Daoy (cell line): ENCODE measurements at regions not wholly inside any gene's neighbourhood (a gene's known extent, or its start where the extent isn't known, plus 50 kb on each side); places are given as distances from the start of the nearest gene placed in this dataset.
"Not testable (repeated sequence)": the region's sequence is repeated elsewhere in the genome, so short reads cannot be mapped to it uniquely, and the experiment has no call there.

ENCODE experiments used
- DNase-seq: peaks from one replicate; pipeline ENCODE4 v3.0.0-alpha.2; 2015; ENCODE audit warnings: low read depth

DNA sequence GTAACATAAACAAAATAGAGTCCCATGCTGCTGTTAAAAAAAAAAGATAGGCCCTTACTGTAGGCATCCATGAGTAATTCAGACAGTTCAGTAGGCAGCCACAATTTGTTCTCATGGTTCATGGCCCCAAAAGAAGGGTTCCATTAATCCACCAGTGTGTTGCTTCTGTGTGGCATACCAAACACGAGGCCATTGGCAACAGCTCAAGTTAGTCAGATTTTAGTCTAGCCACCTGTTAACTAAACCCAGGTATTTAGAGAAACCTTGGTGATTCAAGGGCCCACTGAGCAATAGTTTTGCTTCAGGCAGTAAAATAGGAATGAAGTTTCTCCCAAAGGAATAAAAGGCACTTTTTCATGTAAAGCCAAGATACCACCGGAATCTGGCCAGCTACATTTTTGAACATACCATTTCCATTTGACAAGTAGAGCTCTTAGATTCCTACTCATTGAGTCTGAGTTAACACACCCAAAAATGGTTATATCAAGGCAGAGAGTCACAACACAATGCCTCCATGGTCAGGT is 80.1 kb upstream of the SRD5A2 start:
- DNase-seq = no peak

DNA sequence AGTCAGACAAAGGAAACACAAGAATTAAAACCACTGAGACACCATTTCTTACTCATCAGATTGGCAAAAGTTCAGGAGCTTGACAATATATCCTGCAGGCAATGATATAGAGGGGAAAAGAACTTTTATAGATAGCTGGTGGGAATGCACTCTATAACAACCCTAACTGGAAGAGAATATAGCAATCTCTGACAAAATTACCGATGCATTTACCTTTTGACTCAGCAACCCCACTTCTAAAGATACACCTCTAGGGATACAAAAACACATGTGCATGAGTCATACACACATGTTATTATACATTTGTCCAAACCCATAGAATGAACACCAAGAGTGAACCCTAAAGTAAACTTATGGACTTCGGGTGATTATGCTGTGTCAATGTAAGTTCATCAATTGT is 79.4 kb upstream of the SRD5A2 start:
- DNase-seq = no peak

DNA sequence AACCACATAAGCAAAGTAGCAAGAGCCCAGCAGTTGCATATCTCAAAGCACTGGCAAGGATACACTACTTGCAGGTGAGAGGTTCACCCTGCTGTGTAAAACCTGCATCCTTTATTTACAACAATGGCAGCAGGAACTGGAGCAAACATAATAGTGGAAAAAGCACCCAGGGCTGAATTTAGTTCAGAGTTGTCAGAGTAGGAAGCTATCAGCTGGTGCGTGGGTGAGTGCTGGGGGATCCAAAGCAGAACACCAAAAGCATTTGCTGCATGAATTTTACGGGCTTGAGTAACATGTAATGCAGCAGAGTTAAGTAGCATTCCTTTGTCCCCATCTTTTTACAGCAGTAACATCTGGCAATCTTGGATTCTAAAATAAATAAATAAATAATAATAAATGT is 73.5 kb upstream of the SRD5A2 start:
- DNase-seq = no peak

DNA sequence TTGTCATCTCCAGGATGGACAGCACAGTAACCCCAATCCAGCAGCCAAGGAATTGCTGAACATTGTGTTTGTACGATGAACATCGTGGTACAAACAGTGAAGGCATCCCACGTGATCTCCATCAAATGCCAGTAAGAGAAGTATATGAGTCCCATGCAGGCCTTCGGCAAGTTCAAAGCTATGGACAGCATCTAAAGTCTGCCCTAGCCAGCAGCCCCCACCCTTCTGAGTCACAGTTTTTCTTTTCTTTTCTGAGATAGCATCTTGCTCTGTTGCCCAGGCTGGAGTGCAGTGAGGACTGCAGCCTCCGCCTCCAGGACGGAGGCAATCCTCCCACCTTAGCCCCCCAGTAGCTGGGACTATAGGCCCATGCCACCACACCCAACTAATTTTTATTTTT is 71.0 kb upstream of the SRD5A2 start:
- DNase-seq = no peak

DNA sequence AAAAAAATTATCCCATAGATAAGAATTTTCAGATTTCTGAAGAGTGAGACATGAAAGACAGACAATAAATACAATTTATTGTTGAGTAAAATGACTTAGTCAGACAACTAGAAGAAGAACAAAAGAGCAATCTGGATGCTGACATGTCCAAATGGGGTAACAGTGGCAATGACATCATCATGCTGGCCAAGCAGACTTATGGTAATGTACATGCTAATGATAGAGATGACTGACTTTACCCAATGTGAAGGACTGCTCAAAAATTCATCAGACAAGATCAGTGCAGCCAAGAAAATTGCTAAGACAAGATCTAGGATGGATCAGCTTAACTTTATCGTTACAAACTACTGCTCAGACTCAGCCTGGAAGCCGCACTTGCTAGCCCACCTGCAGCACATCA is 70.5 kb upstream of the SRD5A2 start:
- no peak for DNase-seq

DNA sequence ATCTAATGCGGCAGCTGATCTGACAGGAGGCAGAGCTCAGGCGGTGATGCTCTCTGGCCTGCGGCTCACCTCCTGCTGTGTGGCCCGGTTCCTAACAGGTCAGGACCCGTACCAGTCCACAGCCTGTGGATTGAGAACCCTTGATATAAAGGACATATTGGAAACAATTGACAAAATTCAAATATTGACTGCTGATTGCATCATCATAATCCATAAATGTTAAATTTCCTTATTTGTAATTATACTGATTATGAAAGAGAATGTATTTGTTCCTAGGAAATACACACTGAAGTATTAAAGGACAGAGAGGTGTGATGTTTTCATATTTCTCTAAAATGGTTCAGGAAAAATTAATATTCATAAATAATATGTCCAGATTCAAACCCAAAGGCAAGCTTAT is 63.8 kb upstream of the SRD5A2 start:
- DNase-seq = no peak

DNA sequence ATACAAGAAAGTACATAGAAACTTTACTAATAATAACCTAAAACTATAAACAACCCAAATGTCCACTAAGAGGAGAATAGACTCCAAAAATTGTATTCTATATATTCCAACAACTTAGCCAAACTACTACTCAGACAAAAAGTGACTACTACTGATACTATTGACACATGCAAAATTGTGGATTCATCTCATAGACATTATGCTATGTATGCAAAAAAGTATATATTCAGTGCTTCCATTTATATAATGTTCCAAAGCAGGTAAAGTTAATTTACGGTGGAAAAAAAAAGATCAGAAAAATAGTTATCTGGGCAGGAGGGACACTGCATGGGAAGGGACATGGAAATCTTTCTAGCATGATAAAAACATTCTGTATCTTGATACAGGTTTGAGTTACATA is 62.0 kb upstream of the SRD5A2 start:
- no peak for DNase-seq

DNA sequence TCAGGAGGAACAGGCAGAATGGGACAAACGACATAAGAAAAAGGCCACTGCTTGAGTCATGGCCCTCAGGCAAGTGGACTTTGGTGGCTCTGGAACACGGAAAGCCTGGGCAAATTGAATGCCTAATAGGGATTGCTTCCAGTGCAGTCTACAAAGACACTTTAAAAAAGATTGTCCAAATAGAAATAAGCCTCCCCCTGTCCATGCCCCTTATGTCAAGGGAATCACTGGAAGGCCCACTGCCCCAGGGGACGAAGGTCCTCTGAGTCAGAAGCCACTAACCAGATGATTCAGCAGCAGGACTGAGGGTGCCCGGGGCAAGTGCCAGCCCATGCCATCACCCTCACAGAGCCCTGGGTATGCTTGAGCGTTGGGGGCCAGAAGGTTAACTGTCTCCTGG is 51.5 kb upstream of the SRD5A2 start:
- DNase-seq = not testable (repeated sequence)
